GM12892 (cell line): ENCODE measurements at regions not wholly inside any gene's neighbourhood (a gene's known extent, or its start where the extent isn't known, plus 50 kb on each side); places are given as distances from the start of the nearest gene placed in this dataset.

Experiments
- POLR2A ChIP-seq: IDR thresholded peaks from 2 replicates; pipeline ENCODE4 v1.6.1; 2011; ENCODE audit warnings: low read depth, low read length, control low read depth
- POLR2AphosphoS5 ChIP-seq: IDR thresholded peaks from 2 replicates; pipeline ENCODE4 v1.6.1; 2011; ENCODE audit warnings: low read depth, low read length, control low read depth
- TAF1 ChIP-seq: IDR thresholded peaks from 2 replicates; pipeline ENCODE4 v1.6.1; 2011; ENCODE audit warnings: low read depth, mild to moderate bottlenecking, control low read depth, low read length, borderline replicate concordance

DNA sequence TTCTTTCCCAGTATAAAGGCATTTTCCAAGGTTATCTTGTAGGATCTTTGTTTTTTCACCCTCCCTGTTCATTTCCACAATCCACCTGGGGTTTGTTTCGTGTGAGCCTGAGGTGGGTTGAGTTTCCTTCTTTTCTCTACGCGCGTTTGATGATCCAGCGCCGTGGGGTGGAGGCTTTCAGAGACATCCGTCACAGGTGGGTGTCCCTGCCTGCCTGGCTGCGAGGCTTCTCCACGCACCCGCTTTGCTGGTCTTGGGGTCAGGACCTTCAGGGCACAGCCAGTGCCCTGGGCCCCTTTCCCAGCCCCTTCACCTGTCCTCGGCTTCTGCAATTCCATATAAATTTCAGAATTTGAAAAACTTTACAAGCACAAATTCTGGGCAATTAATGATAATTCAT is 109.0 kb upstream of the ALKAL2 start:
- TF ChIP-seq POLR2A (no peak), TAF1 (no peak), POLR2AphosphoS5 (no peak)
